PC-3 (cell line): ENCODE measurements at regions not wholly inside any gene's neighbourhood (a gene's known extent, or its start where the extent isn't known, plus 50 kb on each side); places are given as distances from the start of the nearest gene placed in this dataset.

ENCODE experiments used
- EZH2 ChIP-seq: fragments of 300-600 bp; sonication (generic); IDR thresholded peaks from one replicate; pipeline ENCODE4 v1.6.1; 2017; ENCODE audit warnings: antibody characterized with exemption, mild to moderate bottlenecking, low read length; ENCODE audit not compliant: unreplicated experiment
- EZH2phosphoT487 ChIP-seq: fragments of 300-600 bp; sonication (generic); IDR thresholded peaks from 2 replicates; pipeline ENCODE4 v1.6.1; 2018; ENCODE audit warnings: mild to moderate bottlenecking, antibody characterized with exemption, low read length, borderline replicate concordance
- TF ChIP-seq, protein P1 (sequence below): fragments of 300-600 bp; sonication (generic); conservative IDR thresholded peaks from 2 replicates; pipeline ENCODE4 v1.5.1; 2017; ENCODE audit warnings: antibody characterized with exemption, low read depth, mild to moderate bottlenecking, low read length

DNA sequence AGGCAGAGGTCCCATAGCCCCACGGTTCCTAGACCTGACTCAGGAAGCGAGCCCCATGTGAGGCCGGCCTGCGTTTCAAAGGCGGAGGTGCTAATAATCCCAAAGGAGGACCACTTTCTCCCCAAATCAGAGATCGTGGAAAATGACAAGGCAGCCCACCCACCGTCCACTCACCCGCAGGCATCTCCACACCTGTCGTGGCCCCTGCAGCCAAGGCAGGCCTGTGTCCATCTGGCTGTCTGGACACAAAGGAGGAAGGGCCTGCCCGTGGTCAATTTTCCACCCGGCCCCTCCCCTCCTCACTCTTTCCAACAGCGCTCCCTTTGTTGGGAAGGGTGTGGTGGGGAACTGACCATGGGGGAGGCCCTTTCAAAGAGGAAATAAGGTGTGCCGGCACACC is 125.3 kb upstream of the TMEM132D start:
- TF ChIP-seq, protein P1, sequence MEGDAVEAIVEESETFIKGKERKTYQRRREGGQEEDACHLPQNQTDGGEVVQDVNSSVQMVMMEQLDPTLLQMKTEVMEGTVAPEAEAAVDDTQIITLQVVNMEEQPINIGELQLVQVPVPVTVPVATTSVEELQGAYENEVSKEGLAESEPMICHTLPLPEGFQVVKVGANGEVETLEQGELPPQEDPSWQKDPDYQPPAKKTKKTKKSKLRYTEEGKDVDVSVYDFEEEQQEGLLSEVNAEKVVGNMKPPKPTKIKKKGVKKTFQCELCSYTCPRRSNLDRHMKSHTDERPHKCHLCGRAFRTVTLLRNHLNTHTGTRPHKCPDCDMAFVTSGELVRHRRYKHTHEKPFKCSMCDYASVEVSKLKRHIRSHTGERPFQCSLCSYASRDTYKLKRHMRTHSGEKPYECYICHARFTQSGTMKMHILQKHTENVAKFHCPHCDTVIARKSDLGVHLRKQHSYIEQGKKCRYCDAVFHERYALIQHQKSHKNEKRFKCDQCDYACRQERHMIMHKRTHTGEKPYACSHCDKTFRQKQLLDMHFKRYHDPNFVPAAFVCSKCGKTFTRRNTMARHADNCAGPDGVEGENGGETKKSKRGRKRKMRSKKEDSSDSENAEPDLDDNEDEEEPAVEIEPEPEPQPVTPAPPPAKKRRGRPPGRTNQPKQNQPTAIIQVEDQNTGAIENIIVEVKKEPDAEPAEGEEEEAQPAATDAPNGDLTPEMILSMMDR = no peak
- TF ChIP-seq EZH2 = no peak
- no peak for TF ChIP-seq EZH2phosphoT487
